BLaER1 (cell line): ENCODE measurements at regions not wholly inside any gene's neighbourhood (a gene's known extent, or its start where the extent isn't known, plus 50 kb on each side); places are given as distances from the start of the nearest gene placed in this dataset.

Source experiments
- H3K27ac ChIP-seq: shearing (Covaris generic); formaldehyde crosslinking; 2 replicates; pipeline ENCODE4 v1.8.1; 2022
- H3K27me3 ChIP-seq: shearing (Covaris generic); formaldehyde crosslinking; 2 replicates; pipeline ENCODE4 v1.8.1; 2022
- H3K36me3 ChIP-seq: shearing (Covaris generic); formaldehyde crosslinking; 2 replicates; pipeline ENCODE4 v1.8.1; 2022
- H3K4me1 ChIP-seq: shearing (Covaris generic); formaldehyde crosslinking; 2 replicates; pipeline ENCODE4 v1.8.1; 2022
- H3K4me2 ChIP-seq: shearing (Covaris generic); formaldehyde crosslinking; 2 replicates; pipeline ENCODE4 v1.8.1; 2022
- H3K4me3 ChIP-seq: shearing (Covaris generic); formaldehyde crosslinking; 2 replicates; pipeline ENCODE4 v1.8.1; 2022
- H3K9ac ChIP-seq: shearing (Covaris generic); formaldehyde crosslinking; 2 replicates; pipeline ENCODE4 v1.8.1; 2022
- H3K9me3 ChIP-seq: shearing (Covaris generic); formaldehyde crosslinking; 2 replicates; pipeline ENCODE4 v1.8.1; 2022
- H4K20me1 ChIP-seq: shearing (Covaris generic); formaldehyde crosslinking; 2 replicates; pipeline ENCODE4 v1.8.1; 2022
- Cebpa-rat ChIP-seq: shearing (Covaris generic); IDR thresholded peaks from 2 replicates; pipeline ENCODE4 v1.8.1; 2022

DNA sequence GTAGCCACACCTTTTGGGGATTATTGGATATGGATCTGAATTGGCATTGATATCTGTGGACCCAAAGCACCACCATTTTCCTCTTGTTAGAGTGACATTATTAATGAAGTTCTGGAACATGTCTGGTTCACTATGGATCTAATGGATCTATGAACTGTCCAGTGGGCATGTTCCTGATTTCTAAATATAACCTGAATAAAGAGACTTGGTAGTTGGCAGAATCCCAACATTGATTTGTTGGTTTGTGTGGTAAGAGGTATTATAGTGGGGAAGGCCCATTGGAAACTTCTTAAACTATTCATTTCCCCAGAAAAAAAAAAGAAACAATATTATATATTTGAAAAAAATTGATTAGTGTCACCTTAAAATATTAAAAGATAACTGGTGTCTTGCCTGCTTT is 312.6 kb downstream of the HTR1B start:
- no peak overlapping the region for H3K9ac ChIP-seq
- no peaks in the 10 kb centered on the region for H3K4me1 ChIP-seq
- no peaks in the 10 kb centered on the region for H4K20me1 ChIP-seq
- no peak for TF ChIP-seq Cebpa-rat
- no peak overlapping the region for H3K27ac ChIP-seq
- no peaks in the 10 kb centered on the region for H3K9me3 ChIP-seq
- H3K4me2 ChIP-seq = no peak overlapping the region
- no peaks in the 10 kb centered on the region for H3K27me3 ChIP-seq
- no peak overlapping the region for H3K4me3 ChIP-seq
- H3K36me3 ChIP-seq = no peaks in the 10 kb centered on the region

DNA sequence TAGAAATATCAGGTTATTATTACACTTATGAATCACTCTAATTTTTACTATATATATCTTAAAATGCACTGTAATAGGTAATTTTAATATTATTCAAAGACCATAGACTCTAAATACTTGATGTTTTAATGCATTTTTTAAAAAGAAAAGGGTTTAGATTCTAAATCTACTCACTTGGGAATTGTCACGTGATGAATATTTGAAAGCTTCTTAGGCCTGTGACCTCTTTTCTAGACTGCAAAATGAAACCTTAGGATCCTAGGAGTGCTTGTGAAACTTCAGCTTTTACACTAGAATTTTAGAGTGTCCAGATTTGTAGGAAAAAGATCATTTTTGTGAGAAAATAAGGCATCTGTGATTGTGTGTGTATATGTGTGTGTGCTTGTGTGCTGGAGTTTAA is 318.0 kb downstream of the HTR1B start:
- H3K27me3 ChIP-seq = no peaks in the 10 kb centered on the region
- H3K27ac ChIP-seq = no peak overlapping the region
- no peaks in the 10 kb centered on the region for H3K9me3 ChIP-seq
- TF ChIP-seq Cebpa-rat = no peak
- H3K4me2 ChIP-seq = no peak overlapping the region
- H3K36me3 ChIP-seq = no peaks in the 10 kb centered on the region
- H3K4me1 ChIP-seq = no peaks in the 10 kb centered on the region
- H3K9ac ChIP-seq = no peak overlapping the region
- H4K20me1 ChIP-seq = no peaks in the 10 kb centered on the region
- no peak overlapping the region for H3K4me3 ChIP-seq

GRCh38 chr6:77143659-77144447 is 319.4 kb downstream of the HTR1B start:
- Histone ChIP-seq H3K9ac (no peak overlapping the region), H3K4me1 (no peaks in the 10 kb centered on the region), H3K4me3 (no peak overlapping the region), H3K9me3 (no peaks in the 10 kb centered on the region), H4K20me1 (no peaks in the 10 kb centered on the region), H3K4me2 (no peak overlapping the region), H3K27me3 (no peaks in the 10 kb centered on the region), H3K27ac (no peak overlapping the region), H3K36me3 (no peaks in the 10 kb centered on the region)
- no peak for TF ChIP-seq Cebpa-rat

GRCh38 chr6:77136086-77136485 is 327.2 kb downstream of the HTR1B start:
- no peaks in the 10 kb centered on the region for H3K9me3 ChIP-seq
- no peaks in the 10 kb centered on the region for H3K4me1 ChIP-seq
- H3K4me2 ChIP-seq = no peak overlapping the region
- no peaks in the 10 kb centered on the region for H3K27me3 ChIP-seq
- H4K20me1 ChIP-seq = no peaks in the 10 kb centered on the region
- no peak for TF ChIP-seq Cebpa-rat
- no peak overlapping the region for H3K4me3 ChIP-seq
- no peaks in the 10 kb centered on the region for H3K36me3 ChIP-seq
- no peak overlapping the region for H3K9ac ChIP-seq
- H3K27ac ChIP-seq = no peak overlapping the region

DNA sequence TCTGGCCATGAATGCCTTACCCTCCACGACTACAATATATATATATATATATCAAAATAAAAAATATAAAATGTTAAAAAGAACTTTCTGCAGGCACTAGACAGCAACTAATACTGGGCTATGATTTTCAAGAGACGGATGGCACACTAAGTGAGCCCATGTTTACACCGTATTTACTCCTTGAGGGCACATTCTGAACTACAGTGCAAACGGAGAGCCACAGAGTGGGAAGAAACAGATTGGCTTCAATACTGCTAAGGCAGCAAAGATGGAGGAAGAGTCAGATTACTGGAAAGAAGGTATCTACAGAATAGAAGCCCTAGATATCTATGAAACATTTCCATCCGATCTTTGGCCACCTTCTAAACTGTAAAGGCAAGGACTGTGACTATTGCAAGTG is 330.3 kb downstream of the HTR1B start:
- Histone ChIP-seq H3K9ac (no peak overlapping the region), H3K4me3 (no peak overlapping the region), H3K36me3 (no peaks in the 10 kb centered on the region), H4K20me1 (no peaks in the 10 kb centered on the region), H3K4me1 (no peaks in the 10 kb centered on the region), H3K27me3 (no peaks in the 10 kb centered on the region), H3K4me2 (no peak overlapping the region), H3K27ac (no peak overlapping the region), H3K9me3 (no peaks in the 10 kb centered on the region)
- TF ChIP-seq Cebpa-rat = no peak

DNA sequence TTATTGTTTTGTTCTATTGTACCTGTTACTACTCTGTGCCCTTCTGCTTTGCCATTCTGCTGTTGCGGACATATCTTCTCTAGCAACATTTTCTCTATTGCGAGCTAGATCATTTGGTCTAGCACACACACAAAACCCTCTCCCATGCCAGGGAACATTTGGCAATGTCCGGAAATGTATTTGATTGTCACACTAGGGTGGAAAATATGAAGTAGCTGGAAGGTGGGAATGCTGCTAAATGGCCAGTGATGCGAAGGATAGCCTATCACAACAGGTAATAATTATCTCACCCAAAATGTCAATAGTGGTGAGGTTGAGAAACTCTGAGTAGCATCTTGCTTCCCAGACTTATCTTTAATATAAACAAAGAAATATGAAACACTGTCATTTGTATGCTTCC is 331.9 kb downstream of the HTR1B start:
- H3K36me3 ChIP-seq = no peaks in the 10 kb centered on the region
- no peaks in the 10 kb centered on the region for H3K9me3 ChIP-seq
- no peaks in the 10 kb centered on the region for H3K4me1 ChIP-seq
- no peak overlapping the region for H3K9ac ChIP-seq
- no peak overlapping the region for H3K27ac ChIP-seq
- no peaks in the 10 kb centered on the region for H4K20me1 ChIP-seq
- TF ChIP-seq Cebpa-rat = no peak
- H3K4me3 ChIP-seq = no peak overlapping the region
- no peak overlapping the region for H3K4me2 ChIP-seq
- no peaks in the 10 kb centered on the region for H3K27me3 ChIP-seq

DNA sequence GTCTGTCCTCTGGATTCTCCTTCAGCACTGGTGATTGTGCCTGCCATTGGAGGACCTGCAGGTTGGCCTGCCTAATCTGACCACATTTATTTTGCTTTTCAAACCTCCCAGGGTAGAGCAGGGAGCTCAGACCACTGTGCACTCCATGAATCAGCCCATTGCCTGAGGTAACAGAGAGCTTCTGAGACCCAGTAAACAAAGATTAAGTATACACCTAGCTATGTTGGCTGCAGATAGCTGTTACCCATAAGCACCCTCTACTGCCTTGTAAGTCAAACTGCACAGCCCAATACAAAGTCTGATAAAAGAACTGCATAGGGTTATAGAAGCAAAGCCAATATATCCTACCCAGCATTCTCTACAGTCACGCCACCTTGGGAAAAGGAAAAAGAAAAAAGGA is 338.7 kb downstream of the HTR1B start:
- TF ChIP-seq Cebpa-rat = no peak
- H3K4me1 ChIP-seq = no peaks in the 10 kb centered on the region
- H4K20me1 ChIP-seq = no peaks in the 10 kb centered on the region

GRCh38 chr6:77123527-77123926 is 339.8 kb downstream of the HTR1B start:
- Histone ChIP-seq H3K4me1 (no peaks in the 10 kb centered on the region), H3K9ac (no peak overlapping the region), H3K27me3 (no peaks in the 10 kb centered on the region), H3K27ac (no peak overlapping the region), H3K4me3 (no peak overlapping the region), H3K36me3 (no peaks in the 10 kb centered on the region), H3K9me3 (no peaks in the 10 kb centered on the region), H4K20me1 (no peaks in the 10 kb centered on the region), H3K4me2 (no peak overlapping the region)
- TF ChIP-seq Cebpa-rat = no peak

More for the DNA sequence above, 338.7 kb downstream of the HTR1B start:
- H3K4me3 ChIP-seq = no peak overlapping the region
- H3K36me3 ChIP-seq = no peaks in the 10 kb centered on the region
- no peak overlapping the region for H3K27ac ChIP-seq
- H3K9me3 ChIP-seq = no peaks in the 10 kb centered on the region
- H3K27me3 ChIP-seq = no peaks in the 10 kb centered on the region
- no peak overlapping the region for H3K4me2 ChIP-seq
- no peak overlapping the region for H3K9ac ChIP-seq

GRCh38 chr6:77106992-77107391 is 356.3 kb downstream of the HTR1B start:
- H3K4me2 ChIP-seq = no peak overlapping the region
- no peak overlapping the region for H3K4me3 ChIP-seq
- H3K27ac ChIP-seq = no peak overlapping the region
- H3K9ac ChIP-seq = no peak overlapping the region
- no peaks in the 10 kb centered on the region for H4K20me1 ChIP-seq
- H3K27me3 ChIP-seq = no peaks in the 10 kb centered on the region
- no peaks in the 10 kb centered on the region for H3K9me3 ChIP-seq
- TF ChIP-seq Cebpa-rat = no peak
- H3K36me3 ChIP-seq = no peaks in the 10 kb centered on the region
- H3K4me1 ChIP-seq = no peaks in the 10 kb centered on the region

- H3K36me3 ChIP-seq = no peaks in the 10 kb centered on the region
- no peaks in the 10 kb centered on the region for H4K20me1 ChIP-seq
- H3K4me1 ChIP-seq = no peaks in the 10 kb centered on the region
- no peak overlapping the region for H3K4me3 ChIP-seq
- H3K9me3 ChIP-seq = no peaks in the 10 kb centered on the region
- H3K27ac ChIP-seq = no peak overlapping the region
- no peak overlapping the region for H3K4me2 ChIP-seq
- no peak for TF ChIP-seq Cebpa-rat
- H3K9ac ChIP-seq = no peak overlapping the region
- H3K27me3 ChIP-seq = no peaks in the 10 kb centered on the region
Observed at GRCh38 chr6:77105091-77105490, 358.2 kb downstream of the HTR1B start.

DNA sequence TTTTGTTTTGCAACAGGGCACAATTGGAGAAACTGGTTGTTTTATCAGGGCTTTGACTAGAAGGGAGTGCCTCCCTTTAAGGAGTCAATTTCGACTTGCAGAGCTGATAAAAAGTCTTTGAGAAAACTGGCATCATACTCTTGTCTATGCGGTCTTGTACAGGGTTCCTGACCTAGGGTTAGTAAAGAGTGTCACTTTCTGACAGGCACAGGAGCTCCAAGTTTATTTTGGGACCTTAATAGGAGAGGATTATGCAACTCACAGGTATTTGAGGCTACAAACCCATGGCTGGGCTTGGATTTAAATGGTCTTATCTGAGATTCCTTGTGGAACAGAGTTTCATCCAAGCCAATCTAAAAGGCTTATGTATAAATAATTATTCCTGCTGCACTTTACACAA is 365.4 kb downstream of the HTR1B start:
- H3K9ac ChIP-seq = no peak overlapping the region
- no peak for TF ChIP-seq Cebpa-rat
- no peaks in the 10 kb centered on the region for H4K20me1 ChIP-seq
- no peaks in the 10 kb centered on the region for H3K36me3 ChIP-seq
- no peak overlapping the region for H3K4me2 ChIP-seq
- no peaks in the 10 kb centered on the region for H3K27me3 ChIP-seq
- H3K4me3 ChIP-seq = no peak overlapping the region
- no peaks in the 10 kb centered on the region for H3K9me3 ChIP-seq
- no peaks in the 10 kb centered on the region for H3K4me1 ChIP-seq
- H3K27ac ChIP-seq = no peak overlapping the region
